Left lung (tissue), 4 donors: ENCODE measurements at regions not wholly inside any gene's neighbourhood (a gene's known extent, or its start where the extent isn't known, plus 50 kb on each side); places are given as distances from the start of the nearest gene placed in this dataset.

Experiments used
- ATAC-seq: fragments of 200-7000 bp; cut with Tn5 transposase; one replicate; pipeline ENCODE4 v1.9.1; 2020; ENCODE audit warnings: moderate library complexity
- DNase-seq, 4 donors: peaks; one replicate each; pipeline ENCODE4 v3.0.0-alpha.2; 2013 to 2020
- H3K27ac ChIP-seq, 2 donors: fragments of 200-600 bp; sonication (generic) in 1 of 2; one replicate each; pipeline versions ENCODE4 v1.5.0 to v1.8.0; 2020 to 2021
- H3K27me3 ChIP-seq, 2 donors: fragments of 200-600 bp; sonication (generic) in 1 of 2; one replicate each; pipeline versions ENCODE4 v1.5.0 to v1.8.0; 2020 to 2021
- H3K36me3 ChIP-seq, 2 donors: fragments of 200-600 bp; sonication (generic) in 1 of 2; one replicate each; pipeline versions ENCODE4 v1.5.0 to v1.8.0; 2020 to 2021
- H3K4me1 ChIP-seq, 2 donors: fragments of 200-600 bp; one replicate each; pipeline ENCODE4 v1.8.0; 2021
- H3K4me3 ChIP-seq, 2 donors: fragments of 200-600 bp; sonication (generic) in 1 of 2; one replicate each; pipeline versions ENCODE4 v1.5.0 to v1.8.0; 2020 to 2021; ENCODE audit warnings: mild to moderate bottlenecking in 1 of 2
- H3K9me3 ChIP-seq, 2 donors: fragments of 200-600 bp; sonication (generic) in 1 of 2; one replicate each; pipeline versions ENCODE4 v1.5.0 to v1.8.0; 2020 to 2021
- intact Hi-C, 2 donors: fragments of 100-400 bp; cut with DNase I; formaldehyde crosslinking; loops; one replicate each; pipeline versions ENCODE4 v1.11.2 to v1.14.2; 2022
- TF ChIP-seq, protein P1 (sequence below), 2 donors: fragments of 200-600 bp; sonication (generic) in 1 of 2; IDR thresholded peaks; one replicate each; pipeline versions ENCODE4 v1.5.0 to v1.8.0; 2021; ENCODE audit warnings: antibody characterized with exemption in 2 of 2
- donor health status: DM: no; HTN: yes; CAD: no.
- donor health status: DM: no; HTN: no; CAD: no.

- Histone ChIP-seq H3K27me3 (no peaks in the 10 kb centered on the region), H3K4me1 (no peaks in the 10 kb centered on the region), H3K4me3 (no peak overlapping the region), H3K27ac (no peak overlapping the region), H3K36me3 (no peaks in the 10 kb centered on the region), H3K9me3 (no peaks in the 10 kb centered on the region)
- ATAC-seq (no peak), DNase-seq (no peak)
- TF ChIP-seq, protein P1, sequence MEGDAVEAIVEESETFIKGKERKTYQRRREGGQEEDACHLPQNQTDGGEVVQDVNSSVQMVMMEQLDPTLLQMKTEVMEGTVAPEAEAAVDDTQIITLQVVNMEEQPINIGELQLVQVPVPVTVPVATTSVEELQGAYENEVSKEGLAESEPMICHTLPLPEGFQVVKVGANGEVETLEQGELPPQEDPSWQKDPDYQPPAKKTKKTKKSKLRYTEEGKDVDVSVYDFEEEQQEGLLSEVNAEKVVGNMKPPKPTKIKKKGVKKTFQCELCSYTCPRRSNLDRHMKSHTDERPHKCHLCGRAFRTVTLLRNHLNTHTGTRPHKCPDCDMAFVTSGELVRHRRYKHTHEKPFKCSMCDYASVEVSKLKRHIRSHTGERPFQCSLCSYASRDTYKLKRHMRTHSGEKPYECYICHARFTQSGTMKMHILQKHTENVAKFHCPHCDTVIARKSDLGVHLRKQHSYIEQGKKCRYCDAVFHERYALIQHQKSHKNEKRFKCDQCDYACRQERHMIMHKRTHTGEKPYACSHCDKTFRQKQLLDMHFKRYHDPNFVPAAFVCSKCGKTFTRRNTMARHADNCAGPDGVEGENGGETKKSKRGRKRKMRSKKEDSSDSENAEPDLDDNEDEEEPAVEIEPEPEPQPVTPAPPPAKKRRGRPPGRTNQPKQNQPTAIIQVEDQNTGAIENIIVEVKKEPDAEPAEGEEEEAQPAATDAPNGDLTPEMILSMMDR (IDR thresholded peaks at IDR 0.05), result no peak
- intact Hi-C loops, result no loop called here
Measured at GRCh38 chr12:62016021-62016420, 244.2 kb upstream of the USP15 start.

GRCh38 chr12:62021808-62022207 lies 238.4 kb upstream of the USP15 start:
- H3K27ac ChIP-seq, result no peak overlapping the region
- H3K4me3 ChIP-seq, result no peak overlapping the region
- H3K4me1 ChIP-seq, result no peaks in the 10 kb centered on the region
- ATAC-seq (no peak), DNase-seq (no peak)
- intact Hi-C loops, result no loop called here
- H3K36me3 ChIP-seq, result no peaks in the 10 kb centered on the region
- no peaks in the 10 kb centered on the region for H3K27me3 ChIP-seq
- TF ChIP-seq, protein P1 (IDR thresholded peaks at IDR 0.05), result no peak
- H3K9me3 ChIP-seq, result no peaks in the 10 kb centered on the region

- Histone ChIP-seq H3K27me3 (no peaks in the 10 kb centered on the region), H3K4me3 (no peak overlapping the region), H3K9me3 (no peaks in the 10 kb centered on the region), H3K27ac (no peak overlapping the region), H3K4me1 (no peaks in the 10 kb centered on the region), H3K36me3 (no peaks in the 10 kb centered on the region)
- DNase-seq (no peak), ATAC-seq (no peak)
- intact Hi-C loops, result no loop called here
- TF ChIP-seq, protein P1 (IDR thresholded peaks at IDR 0.05), result no peak
Measured at GRCh38 chr12:62028536-62028935, 231.7 kb upstream of the USP15 start.

DNA sequence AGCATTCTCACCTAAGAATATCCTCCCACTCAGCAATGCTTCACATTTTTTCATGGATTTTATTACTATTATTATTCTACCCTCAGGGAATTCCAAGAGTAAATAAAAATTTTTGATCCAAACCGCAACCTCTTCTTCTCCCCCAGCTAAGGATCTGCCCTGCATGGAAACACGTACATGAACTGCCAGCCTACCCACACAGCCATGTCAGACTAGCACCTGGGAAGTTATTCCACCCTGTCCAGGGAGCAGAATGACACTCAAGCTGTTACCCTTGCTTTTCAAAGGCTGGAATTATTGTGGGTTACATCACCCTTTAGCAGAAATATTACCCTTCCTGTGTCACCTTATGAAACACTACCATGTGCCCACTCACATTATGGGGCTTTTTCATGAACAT lies 227.3 kb upstream of the USP15 start:
- Histone ChIP-seq H3K36me3 (no peaks in the 10 kb centered on the region), H3K27ac (no peak overlapping the region), H3K27me3 (no peaks in the 10 kb centered on the region), H3K4me3 (no peak overlapping the region), H3K9me3 (no peaks in the 10 kb centered on the region), H3K4me1 (no peaks in the 10 kb centered on the region)
- intact Hi-C loops, result no loop called here
- TF ChIP-seq, protein P1 (IDR thresholded peaks at IDR 0.05), result no peak
- no peak for DNase-seq
- no peak for ATAC-seq

DNA sequence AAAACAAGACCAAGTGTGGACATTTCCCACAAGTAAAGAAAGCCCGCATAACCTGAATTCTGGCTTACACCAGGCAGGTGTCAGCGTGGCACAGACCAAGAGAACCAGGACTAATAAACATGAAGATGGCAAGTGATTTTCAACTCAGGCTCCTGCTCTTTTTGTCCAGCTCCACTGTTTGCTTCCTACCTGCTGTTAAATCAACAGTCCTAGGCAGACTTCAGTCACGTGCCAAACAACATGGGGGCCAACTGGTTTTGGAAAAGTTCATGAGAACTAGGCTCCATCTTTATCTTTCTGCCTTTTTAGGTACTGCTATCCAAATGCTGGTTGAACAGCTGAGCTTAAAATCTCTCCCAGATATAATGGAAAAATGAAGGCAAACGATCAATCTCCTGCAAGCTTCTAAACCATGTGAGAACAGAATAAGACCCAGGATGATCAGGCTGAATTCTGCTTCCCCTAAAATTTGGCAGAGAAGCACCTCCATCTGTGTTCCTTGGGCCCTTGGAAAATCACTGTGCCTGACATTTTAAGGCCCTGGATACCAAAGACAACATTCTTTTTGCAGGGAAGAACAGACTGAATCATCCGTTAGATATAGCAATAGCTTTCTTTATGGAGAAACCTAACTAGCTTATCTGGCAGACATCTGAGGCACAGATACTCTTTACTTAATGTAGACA lies 215.6 kb upstream of the USP15 start:
- no peak for ATAC-seq
- intact Hi-C loops, result no loop called here
- TF ChIP-seq, protein P1 (IDR thresholded peaks at IDR 0.05), result no peak

More for the DNA sequence above, 215.6 kb upstream of the USP15 start:
- no peak for DNase-seq
- Histone ChIP-seq H3K4me1 (no peaks in the 10 kb centered on the region), H3K36me3 (no peaks in the 10 kb centered on the region), H3K27ac (no peak overlapping the region), H3K27me3 (no peaks in the 10 kb centered on the region), H3K4me3 (no peak overlapping the region), H3K9me3 (no peaks in the 10 kb centered on the region)
